ENCODE measurements at regions not wholly inside any gene's neighbourhood (a gene's known extent, or its start where the extent isn't known, plus 50 kb on each side); places are given as distances from the start of the nearest gene placed in this dataset.

GRCh38 chr20:52411611-52412010 is 220.0 kb upstream of the ZFP64 start:
- no peak for TF ChIP-seq CTCF (IDR thresholded peaks at IDR 0.05)
- no peak overlapping the region for H3K27ac ChIP-seq
- H3K4me3 ChIP-seq: no peak overlapping the region
- DNase-seq (ENCODE audit: low spot score): no peak

GRCh38 chr20:52410731-52411234 is 219.2 kb upstream of the ZFP64 start:
- no peak for DNase-seq (ENCODE audit: low spot score)
- peak overlapping the region in 1 of 2 donors; percentile 32 for H3K27ac ChIP-seq
- TF ChIP-seq CTCF (IDR thresholded peaks at IDR 0.05): no peak
- no peak overlapping the region for H3K4me3 ChIP-seq

- DNase-seq (ENCODE audit: low spot score): no peak
- peak overlapping the region in 1 of 2 donors; percentile 32 for H3K27ac ChIP-seq
- TF ChIP-seq CTCF (IDR thresholded peaks at IDR 0.05): no peak
- no peak overlapping the region for H3K4me3 ChIP-seq
Observed at GRCh38 chr20:52410182-52410647, 218.6 kb upstream of the ZFP64 start.

GRCh38 chr20:52405986-52406385 is 214.4 kb upstream of the ZFP64 start:
- no peak for DNase-seq (ENCODE audit: low spot score)
- no peak for TF ChIP-seq CTCF (IDR thresholded peaks at IDR 0.05)
- no peak overlapping the region for H3K4me3 ChIP-seq
- H3K27ac ChIP-seq: no peak overlapping the region

- H3K4me3 ChIP-seq: no peak overlapping the region
- H3K27ac ChIP-seq: no peak overlapping the region
- no peak for DNase-seq (ENCODE audit: low spot score)
- TF ChIP-seq CTCF (IDR thresholded peaks at IDR 0.05): no peak
Observed at GRCh38 chr20:52405417-52405816, 213.8 kb upstream of the ZFP64 start.

GRCh38 chr20:52404671-52405070 is 213.1 kb upstream of the ZFP64 start:
- no peak overlapping the region for H3K4me3 ChIP-seq
- no peak for TF ChIP-seq CTCF (IDR thresholded peaks at IDR 0.05)
- DNase-seq (ENCODE audit: low spot score): no peak
- H3K27ac ChIP-seq: no peak overlapping the region

- no peak overlapping the region for H3K27ac ChIP-seq
- TF ChIP-seq CTCF (IDR thresholded peaks at IDR 0.05): no peak
- DNase-seq (ENCODE audit: low spot score): no peak
- H3K4me3 ChIP-seq: no peak overlapping the region
Observed at GRCh38 chr20:52402950-52403349, 211.4 kb upstream of the ZFP64 start.

Measured in coronary artery (tissue), 2 donors.